ENCODE measurements at regions not wholly inside any gene's neighbourhood (a gene's known extent, or its start where the extent isn't known, plus 50 kb on each side); places are given as distances from the start of the nearest gene placed in this dataset.

DNA sequence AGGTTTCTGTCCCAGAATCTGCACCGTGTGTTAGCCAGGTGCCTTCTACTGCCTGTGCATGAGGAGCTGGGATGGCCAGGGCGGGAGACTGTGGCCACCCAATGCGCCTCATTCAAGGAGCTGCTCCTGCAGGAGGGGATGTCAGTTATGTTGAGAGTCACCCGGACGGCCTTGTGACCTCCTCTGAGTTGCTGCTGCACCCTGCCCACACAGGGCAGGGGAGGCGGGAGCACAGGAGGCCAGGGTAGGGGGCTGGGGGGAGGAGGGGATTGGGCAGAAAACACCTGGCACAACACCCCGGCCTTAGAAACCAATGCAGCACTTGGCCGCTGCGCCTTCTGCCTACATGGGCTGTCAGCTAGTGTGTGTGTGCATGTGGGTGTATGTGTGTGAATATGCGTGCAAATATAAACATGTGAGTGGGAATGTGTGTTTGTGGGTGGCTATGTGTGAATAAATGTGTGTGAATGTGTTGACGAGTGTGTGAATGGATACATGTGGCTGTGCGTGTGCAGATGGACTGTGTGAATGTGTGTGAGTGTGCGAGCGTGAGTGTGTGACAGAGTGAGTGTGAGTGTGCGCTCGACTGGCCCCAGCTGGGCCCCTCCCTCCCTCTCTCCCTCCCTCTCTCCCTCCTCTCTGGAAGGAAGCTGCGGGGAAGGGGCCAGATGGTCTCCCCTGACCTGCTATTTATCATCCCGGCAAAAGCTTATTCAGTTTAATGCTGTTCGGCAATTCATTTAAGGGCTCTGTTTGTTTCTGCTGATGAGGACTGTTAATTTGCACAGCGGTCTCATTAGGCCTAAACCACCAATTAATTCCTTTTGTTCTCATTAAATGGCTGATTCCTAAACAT is 106.9 kb downstream of the TLE3 start:
- TF ChIP-seq FOXA1 (IDR thresholded peaks at IDR 0.05) (no peak), ARNT (IDR thresholded peaks at IDR 0.05) (no peak), SP1 (IDR thresholded peaks at IDR 0.05) (no peak)

Measured in HEK293T (cell line).